Fibroblast of skin of right quadriceps (primary cell): ENCODE measurements at regions not wholly inside any gene's neighbourhood (a gene's known extent, or its start where the extent isn't known, plus 50 kb on each side); places are given as distances from the start of the nearest gene placed in this dataset.

Experiments
- DNase-seq: peaks from one replicate; pipeline ENCODE4 v3.0.0-alpha.2; 2013

- no peak for DNase-seq
These were observed 186.7 kb downstream of the RFC3 start for GRCh38 chr13:34004676-34005075.

- peak; percentile 10 for DNase-seq
These were observed 188.1 kb downstream of the RFC3 start for GRCh38 chr13:34006011-34006410.

GRCh38 chr13:34011552-34012085, 193.7 kb downstream of the RFC3 start:
- DNase-seq = no peak

- DNase-seq = no peak
These were observed 194.4 kb downstream of the RFC3 start for GRCh38 chr13:34012382-34012781.

- no peak for DNase-seq
These were observed 195.1 kb downstream of the RFC3 start for GRCh38 chr13:34013061-34013460.

- DNase-seq = no peak
These were observed 199.3 kb downstream of the RFC3 start for GRCh38 chr13:34017231-34017630.

- DNase-seq = peak; percentile 35
These were observed 201.9 kb downstream of the RFC3 start for GRCh38 chr13:34019870-34020269.

- DNase-seq = no peak
These were observed 202.4 kb downstream of the RFC3 start for GRCh38 chr13:34020388-34020787.

GRCh38 chr13:34021619-34022018, 203.7 kb downstream of the RFC3 start:
- no peak for DNase-seq

- peak; percentile 89 for DNase-seq
These were observed 207.8 kb downstream of the RFC3 start for GRCh38 chr13:34025746-34026145.

GRCh38 chr13:34026308-34026707, 208.4 kb downstream of the RFC3 start:
- no peak for DNase-seq

GRCh38 chr13:34028496-34029442, 210.8 kb downstream of the RFC3 start:
- no peak for DNase-seq

GRCh38 chr13:34030782-34031181, 212.8 kb downstream of the RFC3 start:
- peak; percentile 38 for DNase-seq

- DNase-seq = no peak
These were observed 213.7 kb downstream of the RFC3 start for GRCh38 chr13:34031610-34032009.

- DNase-seq = peak; percentile 53
These were observed 216.5 kb downstream of the RFC3 start for GRCh38 chr13:34034411-34034810.

- DNase-seq = no peak
These were observed 217.2 kb downstream of the RFC3 start for GRCh38 chr13:34035178-34035577.

- DNase-seq = peak; percentile 40
These were observed 217.9 kb downstream of the RFC3 start for GRCh38 chr13:34035676-34036325.

GRCh38 chr13:34037636-34038540, 219.9 kb downstream of the RFC3 start:
- peak; percentile 22 for DNase-seq

- no peak for DNase-seq
These were observed 220.7 kb downstream of the RFC3 start for GRCh38 chr13:34038541-34039068.

- DNase-seq = no peak
These were observed 221.7 kb downstream of the RFC3 start for GRCh38 chr13:34039678-34040077.

- no peak for DNase-seq
These were observed 222.9 kb downstream of the RFC3 start for GRCh38 chr13:34040863-34041262.

- DNase-seq = peak; percentile 70
These were observed 226.1 kb downstream of the RFC3 start for GRCh38 chr13:34044041-34044440.
